ENCODE measurements at regions not wholly inside any gene's neighbourhood (a gene's known extent, or its start where the extent isn't known, plus 50 kb on each side); places are given as distances from the start of the nearest gene placed in this dataset.

DNA sequence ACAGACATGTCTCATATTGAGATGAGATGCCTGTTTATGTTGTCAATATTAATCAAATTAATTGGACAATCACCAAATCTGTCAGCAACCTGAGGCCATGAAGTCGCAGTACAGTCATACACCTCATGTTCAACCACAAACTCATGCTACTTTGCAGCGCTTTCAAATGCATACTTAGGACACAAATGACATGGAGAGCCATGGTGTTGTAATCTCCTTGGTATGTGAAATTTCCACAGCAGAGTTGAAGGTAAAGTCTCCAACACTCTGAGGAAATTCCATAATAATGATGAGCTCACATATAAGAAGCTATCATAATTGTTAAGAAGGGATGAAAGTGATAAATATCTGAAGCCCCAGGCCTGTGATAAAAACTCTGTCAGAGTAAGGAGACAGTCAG is 873.9 kb downstream of the MCTP2 start:
- TF ChIP-seq, protein P1, sequence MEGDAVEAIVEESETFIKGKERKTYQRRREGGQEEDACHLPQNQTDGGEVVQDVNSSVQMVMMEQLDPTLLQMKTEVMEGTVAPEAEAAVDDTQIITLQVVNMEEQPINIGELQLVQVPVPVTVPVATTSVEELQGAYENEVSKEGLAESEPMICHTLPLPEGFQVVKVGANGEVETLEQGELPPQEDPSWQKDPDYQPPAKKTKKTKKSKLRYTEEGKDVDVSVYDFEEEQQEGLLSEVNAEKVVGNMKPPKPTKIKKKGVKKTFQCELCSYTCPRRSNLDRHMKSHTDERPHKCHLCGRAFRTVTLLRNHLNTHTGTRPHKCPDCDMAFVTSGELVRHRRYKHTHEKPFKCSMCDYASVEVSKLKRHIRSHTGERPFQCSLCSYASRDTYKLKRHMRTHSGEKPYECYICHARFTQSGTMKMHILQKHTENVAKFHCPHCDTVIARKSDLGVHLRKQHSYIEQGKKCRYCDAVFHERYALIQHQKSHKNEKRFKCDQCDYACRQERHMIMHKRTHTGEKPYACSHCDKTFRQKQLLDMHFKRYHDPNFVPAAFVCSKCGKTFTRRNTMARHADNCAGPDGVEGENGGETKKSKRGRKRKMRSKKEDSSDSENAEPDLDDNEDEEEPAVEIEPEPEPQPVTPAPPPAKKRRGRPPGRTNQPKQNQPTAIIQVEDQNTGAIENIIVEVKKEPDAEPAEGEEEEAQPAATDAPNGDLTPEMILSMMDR (conservative IDR thresholded peaks at IDR 0.05 in 1 of 2, IDR thresholded peaks at IDR 0.05 in 1 of 2; ENCODE audit: extremely low read depth in 1 of 2, insufficient read depth in 1 of 2, low read depth in 1 of 2, low read length in 2 of 2): no peak
- no peak for TF ChIP-seq EZH2 (IDR thresholded peaks at IDR 0.05; ENCODE audit: borderline replicate concordance, low read length)
